Endothelial cell (in vitro differentiated cells): ENCODE measurements at regions not wholly inside any gene's neighbourhood (a gene's known extent, or its start where the extent isn't known, plus 50 kb on each side); places are given as distances from the start of the nearest gene placed in this dataset.

ENCODE experiments used
- DNase-seq: peaks from one replicate; pipeline ENCODE4 v3.0.0; 2021; ENCODE audit warnings: low spot score
- H3K27ac Mint-ChIP-seq: one replicate; pipeline ENCODE4 v1.8.0; 2021; ENCODE audit warnings: mixed read lengths, inconsistent platforms; ENCODE audit not compliant: unreplicated experiment
- H3K27me3 Mint-ChIP-seq: one replicate; pipeline ENCODE4 v1.8.0; 2021; ENCODE audit warnings: mild to moderate bottlenecking, moderate library complexity, mixed read lengths, inconsistent platforms; ENCODE audit not compliant: unreplicated experiment
- H3K36me3 Mint-ChIP-seq: one replicate; pipeline ENCODE4 v1.8.0; 2021; ENCODE audit warnings: mild to moderate bottlenecking, low read depth, mixed read lengths, inconsistent platforms; ENCODE audit not compliant: unreplicated experiment
- H3K4me1 Mint-ChIP-seq: one replicate; pipeline ENCODE4 v1.8.0; 2021; ENCODE audit warnings: mild to moderate bottlenecking, mixed read lengths, inconsistent platforms; ENCODE audit not compliant: unreplicated experiment
- H3K4me3 Mint-ChIP-seq: one replicate; pipeline ENCODE4 v1.8.0; 2021; ENCODE audit warnings: mild to moderate bottlenecking, mixed read lengths, inconsistent platforms; ENCODE audit not compliant: unreplicated experiment
- H3K9me3 Mint-ChIP-seq: one replicate; pipeline ENCODE4 v1.8.0; 2021; ENCODE audit warnings: mixed read lengths, inconsistent platforms; ENCODE audit not compliant: unreplicated experiment
- CTCF ChIP-seq: fragments of 200-600 bp; sonication (generic); IDR thresholded peaks from one replicate; pipeline ENCODE4 v1.5.0; 2021; ENCODE audit warnings: antibody characterized with exemption; ENCODE audit not compliant: unreplicated experiment

DNA sequence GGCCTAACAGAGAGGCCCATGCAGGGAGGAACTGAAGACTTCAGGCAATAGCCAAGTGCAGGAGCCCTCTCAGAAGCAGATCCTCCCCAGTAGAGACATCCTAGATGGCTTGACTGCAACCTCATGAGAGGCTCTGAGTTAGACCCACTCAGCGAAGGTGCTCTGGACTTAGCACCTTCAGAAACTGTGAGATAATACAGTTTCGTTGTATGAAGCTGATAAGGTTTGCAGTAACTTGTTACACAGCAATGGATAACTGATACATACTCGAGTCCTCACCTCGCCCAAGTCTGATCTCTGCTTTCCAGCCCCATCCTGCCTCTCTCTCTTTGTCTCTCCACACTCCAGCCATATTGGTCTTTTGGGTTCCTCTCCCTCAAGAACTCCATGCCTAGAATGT, 136.4 kb upstream of the EEPD1 start:
- Mint-ChIP-seq H3K4me1 (peaks cover 3% of the 10 kb centered on the region), H3K36me3 (no peaks in the 10 kb centered on the region), H3K9me3 (no peaks in the 10 kb centered on the region), H3K27ac (no peak overlapping the region), H3K27me3 (peaks cover 6% of the 10 kb centered on the region), H3K4me3 (no peak overlapping the region)
- no peak for TF ChIP-seq CTCF
- DNase-seq: no peak

- Mint-ChIP-seq H3K27ac (no peak overlapping the region), H3K9me3 (no peaks in the 10 kb centered on the region)
- no peak for TF ChIP-seq CTCF
These were observed 135.9 kb upstream of the EEPD1 start for GRCh38 chr7:36017111-36017510.

DNA sequence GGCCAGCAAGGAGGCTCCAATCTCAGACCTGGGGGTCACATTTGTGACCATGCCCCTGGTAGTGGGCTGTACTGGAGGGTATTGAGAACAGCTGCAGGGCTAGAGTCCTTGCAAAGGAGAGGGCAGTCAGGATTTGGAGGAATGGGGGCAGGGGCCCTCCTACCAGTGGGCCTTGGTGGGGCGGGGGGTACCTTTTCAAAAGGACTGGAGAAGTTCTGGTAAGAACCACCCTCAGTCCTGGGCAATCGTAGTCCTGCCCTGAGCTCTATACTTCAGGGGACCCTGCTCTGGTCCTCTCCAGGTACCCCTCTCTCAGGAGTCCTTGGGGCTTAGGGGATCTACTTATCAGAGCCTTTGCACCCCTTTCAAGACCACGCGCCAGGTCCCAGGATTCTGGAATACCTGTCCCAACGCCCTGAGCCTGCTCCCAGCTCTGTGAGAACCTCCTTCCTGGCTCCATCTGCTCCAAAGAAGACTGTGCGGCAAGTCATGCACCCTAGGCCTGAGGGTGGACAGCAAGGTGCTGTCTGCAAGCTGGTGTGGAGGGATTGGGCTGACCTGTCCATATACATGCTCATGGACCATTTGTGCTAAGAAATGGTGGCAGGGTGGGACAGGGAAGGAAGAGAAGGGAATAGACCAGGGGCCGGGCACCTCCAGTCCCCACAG, 134.1 kb upstream of the EEPD1 start:
- Mint-ChIP-seq H3K4me3 (no peak overlapping the region), H3K27ac (no peak overlapping the region), H3K27me3 (peaks cover 6% of the 10 kb centered on the region), H3K4me1 (peaks cover 18% of the 10 kb centered on the region), H3K36me3 (no peaks in the 10 kb centered on the region), H3K9me3 (no peaks in the 10 kb centered on the region)
- no peak for DNase-seq
- no peak for TF ChIP-seq CTCF

More at GRCh38 chr7:36017111-36017510, 135.9 kb upstream of the EEPD1 start:
- Mint-ChIP-seq H3K4me3 (no peak overlapping the region), H3K4me1 (peaks cover 7% of the 10 kb centered on the region), H3K27me3 (peaks cover 6% of the 10 kb centered on the region), H3K36me3 (no peaks in the 10 kb centered on the region)
- DNase-seq: no peak

DNA sequence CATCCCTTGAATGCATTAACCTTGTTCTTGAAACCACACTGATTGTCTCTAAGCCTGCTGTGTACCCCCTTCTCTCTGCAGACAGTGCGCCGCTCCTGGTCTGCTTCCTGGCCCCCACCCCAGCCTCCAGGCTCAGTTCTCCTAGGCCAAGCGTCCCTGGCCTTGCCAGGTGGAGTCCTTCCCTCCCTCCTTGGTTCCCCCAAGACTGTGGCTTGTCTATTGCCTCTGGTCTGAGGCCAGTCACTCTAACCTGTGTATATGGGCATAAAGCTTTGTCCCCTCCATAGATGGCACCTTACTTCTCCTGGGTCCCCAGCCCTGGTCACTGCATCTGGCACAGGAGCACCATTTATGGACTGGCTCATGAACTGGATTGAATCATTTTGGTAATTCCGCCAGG, 133.5 kb upstream of the EEPD1 start:
- no peak overlapping the region for H3K27ac Mint-ChIP-seq
- peaks cover 24% of the 10 kb centered on the region for H3K4me1 Mint-ChIP-seq
- no peak for TF ChIP-seq CTCF
- no peaks in the 10 kb centered on the region for H3K36me3 Mint-ChIP-seq
- no peak for DNase-seq
- peaks cover 6% of the 10 kb centered on the region for H3K27me3 Mint-ChIP-seq
- H3K9me3 Mint-ChIP-seq: no peaks in the 10 kb centered on the region
- no peak overlapping the region for H3K4me3 Mint-ChIP-seq

- H3K4me1 Mint-ChIP-seq: peaks cover 28% of the 10 kb centered on the region
- H3K36me3 Mint-ChIP-seq: no peaks in the 10 kb centered on the region
- H3K9me3 Mint-ChIP-seq: no peaks in the 10 kb centered on the region
- H3K4me3 Mint-ChIP-seq: no peak overlapping the region
- no peak for DNase-seq
- no peak overlapping the region for H3K27ac Mint-ChIP-seq
- peaks cover 6% of the 10 kb centered on the region for H3K27me3 Mint-ChIP-seq
- TF ChIP-seq CTCF: no peak
These were observed 133.1 kb upstream of the EEPD1 start for GRCh38 chr7:36019980-36020379.
